ENCODE measurements at regions not wholly inside any gene's neighbourhood (a gene's known extent, or its start where the extent isn't known, plus 50 kb on each side); places are given as distances from the start of the nearest gene placed in this dataset.

DNA sequence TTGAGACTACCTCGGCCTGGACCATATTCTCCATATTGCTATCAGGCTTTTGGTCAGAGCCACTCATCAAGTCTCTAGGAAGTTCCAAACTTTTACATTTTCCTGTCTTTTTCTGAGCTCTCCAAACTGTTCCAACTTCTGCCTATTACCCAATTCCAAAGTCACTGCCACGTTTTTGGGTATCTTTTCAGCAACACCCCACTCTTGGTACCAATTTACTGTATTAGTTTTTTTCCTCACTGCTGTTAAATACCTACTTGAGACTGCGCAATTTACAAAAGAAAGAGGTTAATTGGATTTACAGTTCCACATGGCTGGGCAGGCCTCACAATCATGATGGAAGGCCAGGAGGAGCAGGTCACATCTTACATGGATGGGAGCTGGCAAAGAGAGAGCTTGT lies 507.8 kb upstream of the ZNF608 start:
- no peak for DNase-seq (ENCODE audit: low read depth)
- in situ Hi-C loops (cut with HindIII; ENCODE audit: low pct_unique_long_range_greater_than_20kb, low sequenced_read_pairs), result no loop called here

DNA sequence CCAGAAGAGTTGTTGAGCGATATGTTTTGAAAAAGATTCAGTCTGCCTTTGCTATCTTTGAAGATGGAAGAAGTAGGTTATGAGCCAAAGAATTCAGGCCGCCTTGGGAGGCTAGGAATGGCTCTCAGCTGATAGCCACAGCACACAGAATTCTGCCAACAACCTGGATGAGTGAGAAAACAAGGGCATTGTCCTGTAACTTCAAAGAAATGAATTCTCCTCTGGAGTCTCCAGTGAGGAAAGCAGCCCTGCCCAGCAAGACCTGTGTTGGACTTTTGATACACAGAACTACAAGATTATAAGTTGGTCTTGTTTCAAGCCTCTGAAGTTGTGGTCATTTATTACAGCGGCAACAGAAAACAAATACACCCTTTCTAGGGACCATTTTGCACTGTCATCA lies 509.9 kb upstream of the ZNF608 start:
- in situ Hi-C loops (cut with HindIII; ENCODE audit: low pct_unique_long_range_greater_than_20kb, low sequenced_read_pairs), result no loop called here
- no peak for DNase-seq (ENCODE audit: low read depth)

DNA sequence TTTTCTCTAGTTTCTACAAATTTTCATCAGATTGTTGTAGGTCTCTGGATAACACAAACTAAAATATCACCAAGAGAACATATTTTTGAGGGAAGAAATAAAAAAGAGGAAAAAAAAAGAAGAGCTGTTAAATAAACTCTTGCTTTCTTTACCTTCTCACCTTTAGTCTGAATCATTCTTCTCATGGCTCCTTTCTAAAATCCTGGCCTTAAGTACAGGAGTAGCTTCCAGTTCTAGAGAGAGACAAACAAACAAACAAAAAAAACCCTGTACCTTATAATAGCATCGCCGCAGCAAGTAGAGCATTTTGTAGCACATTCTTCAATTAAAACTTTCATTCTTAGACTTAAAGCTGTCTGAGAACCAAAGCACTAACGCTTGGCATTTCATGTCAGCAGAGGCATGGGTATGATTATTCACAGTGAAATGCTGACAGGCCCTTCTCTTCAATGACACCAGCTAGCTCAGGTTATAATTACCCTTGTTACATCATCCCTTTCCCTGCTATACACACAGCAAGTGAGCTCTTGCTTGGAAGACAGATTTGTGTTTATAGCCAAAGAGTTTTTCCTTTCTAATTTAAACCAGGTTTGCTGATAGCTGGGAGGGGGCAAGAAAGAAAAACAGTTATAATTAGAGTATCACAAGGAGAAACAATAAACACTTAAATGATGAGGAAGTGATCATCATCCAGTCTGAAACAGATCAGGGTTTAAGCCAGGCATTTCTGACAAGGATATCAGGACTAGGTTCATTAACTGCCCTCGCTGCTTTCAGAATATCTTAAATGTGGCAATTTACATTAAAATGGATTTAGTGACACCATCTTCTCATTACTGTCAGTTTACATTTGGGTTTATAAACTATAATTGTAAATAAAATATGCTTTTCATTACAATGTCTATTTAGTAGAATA lies 510.9 kb upstream of the ZNF608 start:
- in situ Hi-C loops (cut with HindIII; ENCODE audit: low pct_unique_long_range_greater_than_20kb, low sequenced_read_pairs), result no loop called here
- DNase-seq (ENCODE audit: low read depth), result no peak

DNA sequence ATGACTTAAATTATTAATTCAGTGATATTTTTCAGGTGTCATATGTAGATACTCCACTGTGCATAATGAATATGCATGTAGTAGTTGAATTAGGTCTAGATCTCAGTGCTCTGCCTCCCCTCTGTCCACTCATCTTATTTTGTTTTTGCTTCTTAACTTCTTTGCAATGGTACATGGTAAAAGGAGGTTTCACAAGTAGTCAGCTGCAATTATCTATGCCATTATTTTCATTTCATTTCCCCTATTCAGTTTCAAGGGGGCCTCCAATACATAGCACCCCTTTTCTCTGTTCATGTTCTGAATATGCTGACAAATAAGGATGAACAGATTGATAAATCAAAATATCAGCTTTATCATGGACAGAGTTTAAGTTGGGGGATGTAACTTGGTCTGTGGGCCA lies 511.6 kb upstream of the ZNF608 start:
- no peak for DNase-seq (ENCODE audit: low read depth)
- in situ Hi-C loops (cut with HindIII; ENCODE audit: low pct_unique_long_range_greater_than_20kb, low sequenced_read_pairs), result no loop called here

DNA sequence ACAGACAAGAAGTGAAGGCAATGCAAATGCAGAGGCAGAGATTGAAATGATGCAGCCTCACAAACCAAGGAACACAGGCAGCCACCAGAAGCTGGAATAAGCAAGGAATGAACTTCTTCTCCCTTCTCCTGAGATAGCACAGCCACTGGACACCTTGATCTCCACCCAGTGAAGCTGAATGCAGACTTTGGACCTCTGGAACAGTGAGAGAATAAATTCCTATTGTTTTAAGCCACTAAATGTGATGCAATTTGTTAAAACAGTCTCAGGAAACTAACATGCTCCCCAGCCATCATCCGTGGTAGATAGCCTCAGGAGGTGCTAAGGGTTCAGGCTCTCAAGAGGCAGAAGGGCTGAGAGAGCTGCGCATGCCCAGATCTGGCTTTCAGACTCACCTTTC lies 512.2 kb upstream of the ZNF608 start:
- DNase-seq (ENCODE audit: low read depth), result no peak
- in situ Hi-C loops (cut with HindIII; ENCODE audit: low pct_unique_long_range_greater_than_20kb, low sequenced_read_pairs), result no loop called here

DNA sequence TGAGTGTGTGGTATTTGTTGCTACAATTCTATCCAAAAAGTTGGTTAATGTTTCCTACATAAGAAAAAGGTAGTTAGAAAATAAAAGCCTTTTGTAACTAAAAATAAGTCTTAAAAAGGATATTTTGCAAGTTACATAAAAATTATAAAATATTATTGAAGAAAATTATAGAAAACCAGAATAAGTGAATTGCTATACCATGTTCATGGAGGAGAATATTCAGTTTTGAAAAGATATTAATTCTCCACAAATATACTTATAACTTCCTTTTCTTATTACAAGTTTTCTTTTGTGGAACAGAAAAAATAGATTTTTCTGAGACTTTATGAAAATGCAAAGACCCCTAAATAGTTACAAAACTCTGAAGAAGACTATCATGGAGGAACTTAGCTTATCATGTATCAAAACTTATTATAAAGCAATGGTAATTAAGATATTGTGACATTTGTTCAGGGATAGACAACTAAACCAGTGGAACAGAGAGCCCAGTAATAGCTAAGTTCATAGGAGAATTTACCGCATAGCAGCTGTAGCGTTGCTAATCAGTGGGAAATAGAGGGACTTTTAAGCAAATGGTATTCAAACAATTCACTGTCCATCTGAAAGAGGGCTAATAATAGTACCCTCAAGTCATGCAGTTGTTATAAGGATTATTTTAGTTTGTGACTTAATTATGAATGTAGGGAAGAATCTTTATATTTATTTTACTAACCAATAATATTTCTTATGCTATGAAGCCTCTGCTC lies 515.2 kb upstream of the ZNF608 start:
- no peak for DNase-seq (ENCODE audit: low read depth)
- in situ Hi-C loops (cut with HindIII; ENCODE audit: low pct_unique_long_range_greater_than_20kb, low sequenced_read_pairs), result no loop called here

DNA sequence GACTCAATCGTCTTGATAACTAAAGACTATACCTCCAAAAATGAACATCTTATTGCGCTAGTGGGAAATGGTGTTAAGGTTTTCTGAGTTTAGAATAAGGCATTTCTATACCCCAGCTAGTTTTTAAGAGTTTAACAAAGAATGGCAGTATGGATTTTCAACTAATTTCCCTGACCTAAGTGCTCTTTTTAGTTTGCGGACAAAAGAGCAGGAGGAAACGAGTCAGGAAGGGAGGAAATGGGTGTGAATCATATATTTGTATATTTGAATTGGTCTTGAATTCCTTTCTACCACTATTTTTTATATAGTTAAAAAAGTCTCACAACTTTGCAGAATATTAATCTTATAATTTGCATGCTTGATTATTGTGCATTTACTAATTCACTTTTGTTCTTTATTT lies 516.3 kb upstream of the ZNF608 start:
- in situ Hi-C loops (cut with HindIII; ENCODE audit: low pct_unique_long_range_greater_than_20kb, low sequenced_read_pairs), result no loop called here
- no peak for DNase-seq (ENCODE audit: low read depth)

DNA sequence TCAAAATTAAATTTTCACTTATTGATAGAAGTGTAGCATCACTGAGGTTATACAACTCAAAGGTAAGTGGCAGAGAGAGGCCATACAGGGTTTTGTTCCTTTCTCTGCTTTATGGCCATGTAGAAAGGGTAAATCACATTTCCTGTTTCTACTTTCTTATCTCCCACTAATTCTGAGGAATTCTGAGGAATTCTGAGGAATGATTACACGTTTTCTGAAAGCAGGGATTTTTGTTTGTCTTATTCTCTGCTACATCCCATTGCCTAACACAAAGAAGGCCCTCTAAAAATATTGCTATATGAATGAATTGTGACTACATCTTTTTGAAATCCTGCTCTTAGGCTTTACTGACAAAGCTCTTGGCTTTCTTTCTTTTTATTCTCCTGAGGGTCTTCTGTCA lies 516.9 kb upstream of the ZNF608 start:
- no peak for DNase-seq (ENCODE audit: low read depth)
- in situ Hi-C loops (cut with HindIII; ENCODE audit: low pct_unique_long_range_greater_than_20kb, low sequenced_read_pairs), result no loop called here

DNA sequence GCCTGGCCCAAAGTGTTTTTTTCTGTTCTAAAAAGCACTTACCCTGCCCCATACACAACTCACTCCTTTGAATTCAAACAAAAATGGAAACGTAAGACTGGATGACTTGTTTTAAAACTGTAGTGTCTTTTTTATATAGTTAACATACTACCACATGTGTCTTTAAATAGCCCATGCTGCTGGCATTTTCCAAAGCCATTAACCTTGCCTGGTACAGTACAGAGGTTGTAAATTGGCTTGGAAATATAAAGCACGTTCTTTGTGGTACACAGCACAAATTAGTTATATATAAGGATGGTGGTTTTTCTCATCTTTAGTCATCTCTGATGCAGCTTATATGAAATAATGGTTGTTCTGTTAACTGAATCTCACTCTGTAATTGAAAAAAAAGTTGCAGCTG lies 519.7 kb upstream of the ZNF608 start:
- no peak for DNase-seq (ENCODE audit: low read depth)
- in situ Hi-C loops (cut with HindIII; ENCODE audit: low pct_unique_long_range_greater_than_20kb, low sequenced_read_pairs), result no loop called here

DNA sequence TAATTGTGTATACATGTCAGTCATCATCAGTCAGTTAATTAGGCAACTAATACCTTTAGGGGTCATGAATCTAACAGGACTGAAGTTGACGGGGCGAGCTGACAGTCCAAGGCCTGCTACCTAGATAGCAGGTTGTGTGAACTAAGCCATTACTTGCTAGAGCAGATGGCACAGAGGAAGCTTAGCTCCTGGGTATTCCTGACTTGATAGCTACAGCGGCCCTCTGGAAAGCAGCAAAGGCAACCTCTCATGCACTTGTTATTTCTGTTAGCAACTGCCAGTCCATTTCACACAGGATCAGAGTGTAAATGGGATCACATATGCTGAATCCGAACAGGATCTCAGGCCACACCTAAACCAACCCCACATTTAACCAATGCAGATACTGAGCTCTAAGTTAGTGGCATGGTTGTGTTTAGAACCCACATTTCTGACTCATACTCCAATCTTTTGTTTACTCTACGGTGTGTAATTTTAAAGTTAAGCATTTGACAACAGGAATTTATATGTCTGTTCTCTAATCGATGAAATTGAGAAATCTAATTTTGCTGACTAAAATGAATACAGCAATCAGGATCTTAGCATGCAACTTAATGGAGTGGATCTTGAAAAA lies 521.3 kb upstream of the ZNF608 start:
- no peak for DNase-seq (ENCODE audit: low read depth)
- in situ Hi-C loops (cut with HindIII; ENCODE audit: low pct_unique_long_range_greater_than_20kb, low sequenced_read_pairs), result no loop called here

DNA sequence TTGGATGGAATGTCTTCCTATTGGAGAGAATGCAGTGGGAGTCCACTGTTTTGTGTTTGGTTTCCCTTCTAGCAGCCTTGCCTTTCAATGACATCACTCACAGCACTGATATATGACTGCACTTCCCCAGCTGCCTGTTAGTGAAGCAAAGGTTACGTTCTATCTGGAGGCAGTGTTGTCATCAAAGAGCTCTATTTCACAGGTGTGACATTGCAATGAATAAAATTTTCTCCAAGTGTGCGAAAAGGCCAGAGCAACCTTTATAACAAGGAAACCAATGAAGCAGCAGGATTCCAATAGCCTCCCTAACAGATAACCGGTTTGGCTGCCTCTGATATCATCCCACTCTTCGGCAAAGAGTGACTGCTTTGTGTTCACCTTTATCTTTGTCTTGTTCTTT lies 523.5 kb upstream of the ZNF608 start:
- no peak for DNase-seq (ENCODE audit: low read depth)
- in situ Hi-C loops (cut with HindIII; ENCODE audit: low pct_unique_long_range_greater_than_20kb, low sequenced_read_pairs), result no loop called here

DNA sequence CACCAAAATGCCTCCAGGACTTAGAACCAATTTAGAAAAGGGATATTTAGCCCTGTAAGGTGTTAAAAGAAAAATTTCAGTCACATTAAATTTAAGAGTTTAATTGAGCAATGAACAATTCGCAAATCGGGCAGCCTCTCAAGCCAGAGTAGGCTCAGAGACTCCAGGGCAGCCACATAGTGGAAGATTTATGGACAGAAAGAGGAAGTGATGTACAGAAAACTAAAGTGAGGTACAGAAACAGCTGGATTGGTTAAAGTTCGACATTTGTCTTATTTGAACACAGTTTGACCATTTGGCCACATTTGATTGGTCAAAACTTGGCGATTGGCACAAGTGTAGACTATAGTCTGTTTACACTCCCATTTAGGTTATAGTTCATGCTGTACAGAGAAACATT lies 525.9 kb upstream of the ZNF608 start:
- no peak for DNase-seq (ENCODE audit: low read depth)
- in situ Hi-C loops (cut with HindIII; ENCODE audit: low pct_unique_long_range_greater_than_20kb, low sequenced_read_pairs), result no loop called here

DNA sequence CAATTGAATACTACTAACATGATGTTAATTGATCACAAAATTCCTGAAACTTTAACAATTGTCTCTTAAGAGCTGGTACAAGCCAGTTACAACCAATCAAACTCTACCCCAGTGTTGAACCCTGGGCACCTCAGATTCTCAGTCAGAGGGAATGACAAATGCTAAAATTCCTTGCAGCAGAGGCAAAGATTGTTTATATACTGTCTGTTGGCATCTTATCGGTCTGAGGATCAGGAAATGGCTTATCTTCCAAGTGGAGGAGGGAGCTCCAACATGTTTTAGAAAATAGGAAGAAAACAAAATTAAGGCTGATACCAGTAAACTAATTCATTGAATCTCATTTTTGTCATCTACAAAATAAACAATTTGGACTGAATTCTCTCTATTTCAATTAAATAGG lies 527.8 kb upstream of the ZNF608 start:
- in situ Hi-C loops (cut with HindIII; ENCODE audit: low pct_unique_long_range_greater_than_20kb, low sequenced_read_pairs), result no loop called here
- peak; percentile 30 for DNase-seq (ENCODE audit: low read depth)

DNA sequence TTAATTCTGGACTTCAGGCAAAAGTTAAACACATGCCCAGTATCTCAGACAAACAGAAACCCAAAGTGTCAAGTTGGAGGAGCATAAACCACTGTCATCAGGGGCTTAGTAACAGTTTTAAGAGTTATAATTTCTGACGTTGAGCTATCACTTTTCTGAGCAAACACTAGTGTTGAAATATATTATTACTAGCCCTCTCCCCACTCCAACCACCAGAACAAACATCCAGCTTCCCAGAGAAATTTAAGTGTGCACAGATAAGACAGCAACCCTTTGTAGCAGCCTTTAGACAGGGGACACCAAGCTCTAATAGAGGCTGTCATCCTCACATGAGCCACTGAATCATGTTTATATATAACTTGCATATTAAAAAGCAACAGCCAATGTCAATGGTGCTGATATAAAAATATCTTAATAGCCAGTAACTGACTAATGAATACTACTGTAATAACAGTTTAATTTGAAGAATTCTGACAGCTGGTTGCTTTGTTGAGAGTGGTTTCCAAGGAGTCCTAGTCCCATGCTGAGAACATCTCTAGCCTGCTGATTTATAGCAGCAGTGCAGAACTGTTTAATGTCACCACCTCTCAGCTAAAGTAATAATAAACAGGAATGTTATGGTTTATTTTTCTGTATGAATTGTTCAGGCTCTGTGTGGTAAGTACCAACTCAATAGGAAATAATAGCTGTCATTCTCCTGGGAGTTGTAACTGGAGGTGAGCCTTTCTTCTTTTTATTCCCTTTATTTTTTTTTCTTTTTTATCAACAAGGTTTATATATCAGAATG lies 528.7 kb upstream of the ZNF608 start:
- in situ Hi-C loops (cut with HindIII; ENCODE audit: low pct_unique_long_range_greater_than_20kb, low sequenced_read_pairs), result no loop called here
- DNase-seq (ENCODE audit: low read depth), result peak; percentile 47

DNA sequence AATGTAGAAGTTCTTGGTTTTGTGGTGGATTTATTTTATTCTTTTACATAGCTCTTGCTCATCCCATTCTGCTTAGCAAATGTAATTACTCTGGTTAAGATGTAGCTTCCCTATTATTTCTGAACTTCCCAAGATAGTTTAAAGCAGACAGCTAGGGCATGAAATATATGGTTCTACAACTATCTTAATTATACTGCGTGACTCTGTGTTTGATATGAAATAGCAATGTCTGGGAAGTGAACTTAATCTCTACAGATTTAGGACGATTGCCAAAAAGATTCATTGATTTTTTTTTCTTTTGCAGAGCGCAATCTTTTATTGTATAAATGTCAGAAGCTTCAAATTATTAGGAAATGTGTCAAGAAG lies 529.3 kb upstream of the ZNF608 start:
- in situ Hi-C loops (cut with HindIII; ENCODE audit: low pct_unique_long_range_greater_than_20kb, low sequenced_read_pairs), result no loop called here
- DNase-seq (ENCODE audit: low read depth), result no peak

DNA sequence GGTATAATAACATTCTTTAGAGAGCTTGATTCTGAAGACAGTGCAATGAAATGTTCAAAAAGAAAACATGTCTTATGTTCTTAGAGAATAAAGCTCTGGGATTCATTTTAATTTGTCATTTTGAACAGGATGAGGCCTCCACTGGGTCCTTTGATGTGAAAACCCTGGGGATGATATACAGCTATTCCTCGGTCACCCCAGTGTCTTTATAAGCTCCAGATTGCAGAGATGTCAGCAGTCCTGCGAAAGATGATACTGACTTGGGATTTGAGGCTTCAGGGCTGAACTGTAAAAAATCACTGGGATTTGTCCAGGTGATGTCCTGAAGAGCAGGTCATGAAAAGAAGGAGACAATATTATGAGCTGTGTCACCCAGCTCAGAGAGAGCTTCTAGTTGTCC lies 529.7 kb upstream of the ZNF608 start:
- in situ Hi-C loops (cut with HindIII; ENCODE audit: low pct_unique_long_range_greater_than_20kb, low sequenced_read_pairs), result no loop called here
- DNase-seq (ENCODE audit: low read depth), result no peak

DNA sequence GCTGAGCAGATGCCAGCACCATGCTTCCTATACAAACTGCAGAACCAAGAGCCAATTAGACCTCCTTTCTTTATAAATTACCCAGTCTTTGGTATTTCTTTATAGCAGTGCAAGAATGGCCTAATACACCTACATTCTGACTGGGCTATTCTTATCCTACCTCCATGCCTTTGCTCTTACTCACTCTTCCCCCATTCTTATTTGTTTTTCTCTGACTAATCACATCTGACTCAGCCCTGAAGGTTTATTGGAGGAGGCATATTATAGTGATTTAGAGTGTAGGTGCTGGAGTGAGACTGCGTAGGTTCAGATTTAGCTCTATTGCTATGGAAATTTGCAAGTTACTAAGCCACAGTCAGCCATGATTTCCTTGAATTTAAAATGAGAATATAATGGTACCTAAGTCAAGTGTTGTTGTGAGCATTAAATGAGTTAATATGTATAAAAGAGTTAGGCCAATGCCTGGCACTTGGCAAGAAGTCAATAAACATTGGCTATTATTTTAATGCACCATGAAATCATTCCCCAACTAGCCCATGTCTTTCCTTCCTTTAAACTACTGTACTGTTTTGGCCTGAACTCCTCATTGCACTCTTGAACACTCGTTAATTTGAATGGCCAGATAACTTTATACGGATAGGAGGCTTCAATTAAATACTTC lies 531.2 kb upstream of the ZNF608 start:
- peak; percentile 90 for DNase-seq (ENCODE audit: low read depth)
- in situ Hi-C loops (cut with HindIII; ENCODE audit: low pct_unique_long_range_greater_than_20kb, low sequenced_read_pairs), result no loop called here

DNA sequence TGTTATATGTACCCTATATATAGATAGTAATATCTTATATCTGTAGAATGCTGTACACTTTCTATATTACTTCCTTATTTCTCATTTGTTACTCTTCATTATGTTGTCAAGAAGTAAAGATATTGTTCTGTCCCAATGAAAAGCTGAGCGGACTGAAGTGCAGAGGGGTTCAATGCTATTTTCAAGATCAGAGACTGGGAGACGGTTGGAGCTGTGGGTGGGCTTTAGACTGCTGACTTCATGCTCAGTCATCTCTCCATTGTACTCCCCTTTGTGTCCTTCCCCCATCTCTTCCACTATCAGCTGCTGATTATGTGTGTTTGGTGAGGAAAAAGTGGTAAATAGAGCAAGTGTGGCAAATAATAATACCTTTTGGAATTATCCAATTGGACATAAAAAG lies 532.3 kb upstream of the ZNF608 start:
- in situ Hi-C loops (cut with HindIII; ENCODE audit: low pct_unique_long_range_greater_than_20kb, low sequenced_read_pairs), result no loop called here
- DNase-seq (ENCODE audit: low read depth), result no peak
